HEK293 (cell line): ENCODE measurements at regions not wholly inside any gene's neighbourhood (a gene's known extent, or its start where the extent isn't known, plus 50 kb on each side); places are given as distances from the start of the nearest gene placed in this dataset.

Experiments used
- REST ChIP-seq: fragments of 450-650 bp; formaldehyde crosslinking; IDR thresholded peaks from 2 replicates; pipeline ENCODE4 v1.5.1; 2016; ENCODE audit warnings: missing biosample characterization, missing genetic modification characterization
- SETDB1 ChIP-seq: IDR thresholded peaks from one replicate; pipeline ENCODE4 v1.6.1; 2017; ENCODE audit warnings: mild to moderate bottlenecking, low read length, moderate library complexity, mixed read lengths; ENCODE audit not compliant: insufficient read length
- YY1 ChIP-seq: fragments of 450-650 bp; formaldehyde crosslinking; IDR thresholded peaks from 2 replicates; pipeline ENCODE4 v1.5.1; 2018; ENCODE audit warnings: missing biosample characterization, missing genetic modification characterization
- ZNF221 ChIP-seq: fragments of 450-650 bp; formaldehyde crosslinking; IDR thresholded peaks from 2 replicates; pipeline ENCODE4 v1.5.1; 2017; ENCODE audit warnings: missing biosample characterization, missing genetic modification characterization, borderline replicate concordance
- ZNF302 ChIP-seq: fragments of 450-650 bp; formaldehyde crosslinking; IDR thresholded peaks from 2 replicates; pipeline ENCODE4 v1.5.1; 2016; ENCODE audit warnings: missing biosample characterization, missing genetic modification characterization, low read depth
- ZNF510 ChIP-seq: fragments of 450-650 bp; formaldehyde crosslinking; IDR thresholded peaks from 2 replicates; pipeline ENCODE4 v1.5.1; 2018; ENCODE audit warnings: mild to moderate bottlenecking, missing genetic modification characterization, missing biosample characterization; ENCODE audit not compliant: insufficient replicate concordance
- ZNF560 ChIP-seq: fragments of 450-650 bp; formaldehyde crosslinking; IDR thresholded peaks from 2 replicates; pipeline ENCODE4 v1.5.1; 2017; ENCODE audit warnings: missing biosample characterization, missing genetic modification characterization, borderline replicate concordance
- ZNF571 ChIP-seq: fragments of 450-650 bp; formaldehyde crosslinking; IDR thresholded peaks from 2 replicates; pipeline ENCODE4 v1.5.0; 2017; ENCODE audit warnings: missing biosample characterization, missing genetic modification characterization
- ZNF645 ChIP-seq: fragments of 450-650 bp; formaldehyde crosslinking; IDR thresholded peaks from 2 replicates; pipeline ENCODE4; 2016; ENCODE audit warnings: missing biosample characterization, missing genetic modification characterization
- TF ChIP-seq, protein P1 (sequence below): fragments of 450-650 bp; formaldehyde crosslinking; IDR thresholded peaks from 2 replicates; pipeline ENCODE4 v1.5.1; 2016; ENCODE audit warnings: missing biosample characterization, missing genetic modification characterization
- TF ChIP-seq, protein P2 (sequence below): fragments of 450-650 bp; formaldehyde crosslinking; IDR thresholded peaks from 2 replicates; pipeline ENCODE4 v1.5.1; 2017; ENCODE audit warnings: missing biosample characterization, missing genetic modification characterization

DNA sequence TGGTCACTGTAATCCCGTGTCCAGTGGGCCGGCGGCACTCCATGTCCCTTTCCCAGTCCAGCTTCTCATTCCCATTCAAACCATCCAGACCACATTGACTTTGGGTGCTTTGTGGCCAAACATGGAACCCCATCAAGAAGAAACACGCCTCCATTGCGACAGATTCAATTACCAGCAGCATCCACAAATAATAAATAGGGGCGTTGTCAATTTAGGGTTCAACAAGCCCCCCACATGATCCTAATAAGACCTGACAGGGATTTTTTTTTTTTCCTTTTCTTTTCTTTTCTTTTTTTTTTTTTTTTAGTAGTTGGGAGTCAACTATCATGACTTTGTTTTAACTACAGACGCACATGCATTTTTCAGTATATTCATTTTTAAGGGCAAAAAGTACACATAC, 149.4 kb downstream of the DICER1 start:
- no peak for TF ChIP-seq ZNF645 (tag by site-specific recombination)
- TF ChIP-seq ZNF571, result no peak
- TF ChIP-seq, protein P1, sequence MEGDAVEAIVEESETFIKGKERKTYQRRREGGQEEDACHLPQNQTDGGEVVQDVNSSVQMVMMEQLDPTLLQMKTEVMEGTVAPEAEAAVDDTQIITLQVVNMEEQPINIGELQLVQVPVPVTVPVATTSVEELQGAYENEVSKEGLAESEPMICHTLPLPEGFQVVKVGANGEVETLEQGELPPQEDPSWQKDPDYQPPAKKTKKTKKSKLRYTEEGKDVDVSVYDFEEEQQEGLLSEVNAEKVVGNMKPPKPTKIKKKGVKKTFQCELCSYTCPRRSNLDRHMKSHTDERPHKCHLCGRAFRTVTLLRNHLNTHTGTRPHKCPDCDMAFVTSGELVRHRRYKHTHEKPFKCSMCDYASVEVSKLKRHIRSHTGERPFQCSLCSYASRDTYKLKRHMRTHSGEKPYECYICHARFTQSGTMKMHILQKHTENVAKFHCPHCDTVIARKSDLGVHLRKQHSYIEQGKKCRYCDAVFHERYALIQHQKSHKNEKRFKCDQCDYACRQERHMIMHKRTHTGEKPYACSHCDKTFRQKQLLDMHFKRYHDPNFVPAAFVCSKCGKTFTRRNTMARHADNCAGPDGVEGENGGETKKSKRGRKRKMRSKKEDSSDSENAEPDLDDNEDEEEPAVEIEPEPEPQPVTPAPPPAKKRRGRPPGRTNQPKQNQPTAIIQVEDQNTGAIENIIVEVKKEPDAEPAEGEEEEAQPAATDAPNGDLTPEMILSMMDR (tag by site-specific recombination), result no peak
- no peak for TF ChIP-seq ZNF510 (tag by site-specific recombination)
- TF ChIP-seq SETDB1, result no peak
- TF ChIP-seq ZNF560 (tag by site-specific recombination), result no peak
- TF ChIP-seq ZNF302 (tag by site-specific recombination), result no peak
- TF ChIP-seq ZNF221 (tag by site-specific recombination), result no peak
- TF ChIP-seq, protein P2, sequence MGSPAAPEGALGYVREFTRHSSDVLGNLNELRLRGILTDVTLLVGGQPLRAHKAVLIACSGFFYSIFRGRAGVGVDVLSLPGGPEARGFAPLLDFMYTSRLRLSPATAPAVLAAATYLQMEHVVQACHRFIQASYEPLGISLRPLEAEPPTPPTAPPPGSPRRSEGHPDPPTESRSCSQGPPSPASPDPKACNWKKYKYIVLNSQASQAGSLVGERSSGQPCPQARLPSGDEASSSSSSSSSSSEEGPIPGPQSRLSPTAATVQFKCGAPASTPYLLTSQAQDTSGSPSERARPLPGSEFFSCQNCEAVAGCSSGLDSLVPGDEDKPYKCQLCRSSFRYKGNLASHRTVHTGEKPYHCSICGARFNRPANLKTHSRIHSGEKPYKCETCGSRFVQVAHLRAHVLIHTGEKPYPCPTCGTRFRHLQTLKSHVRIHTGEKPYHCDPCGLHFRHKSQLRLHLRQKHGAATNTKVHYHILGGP (tag by site-specific recombination), result no peak
- TF ChIP-seq REST, result no peak
- no peak for TF ChIP-seq YY1
